ENCODE measurements at regions not wholly inside any gene's neighbourhood (a gene's known extent, or its start where the extent isn't known, plus 50 kb on each side); places are given as distances from the start of the nearest gene placed in this dataset.
"Not testable (repeated sequence)": the region's sequence is repeated elsewhere in the genome, so short reads cannot be mapped to it uniquely, and the experiment has no call there.

GRCh38 chr1:233722212-233722979 is 108.5 kb downstream of the KCNK1 start:
- H3K27me3 Mint-ChIP-seq = no peaks in the 10 kb centered on the region
- no peak overlapping the region for H3K27ac Mint-ChIP-seq
- CTCF ChIA-PET = no interaction called here
- no peaks in the 10 kb centered on the region for H3K36me3 Mint-ChIP-seq
- no peaks in the 10 kb centered on the region for H3K9me3 Mint-ChIP-seq (ENCODE audit: low read depth)
- DNase-seq = no peak
- ATAC-seq = no peak
- H3K4me1 Mint-ChIP-seq = no peaks in the 10 kb centered on the region
- H3K4me3 Mint-ChIP-seq = no peak overlapping the region

GRCh38 chr1:233723387-233723786 is 109.5 kb downstream of the KCNK1 start:
- CTCF ChIA-PET = interaction anchor here (0.6 to 0.7 kb wide), 2 partner anchors 9 to 1586 kb away, joined by 3 read pairs; no protein-coding TSS in a partner anchor
- Mint-ChIP-seq H3K27ac (no peak overlapping the region), H3K36me3 (no peaks in the 10 kb centered on the region), H3K9me3 (ENCODE audit: low read depth) (no peaks in the 10 kb centered on the region), H3K27me3 (no peaks in the 10 kb centered on the region), H3K4me1 (no peaks in the 10 kb centered on the region), H3K4me3 (no peak overlapping the region)
- DNase-seq (no peak), ATAC-seq (no peak)

- H3K27me3 Mint-ChIP-seq; H3K4me3 Mint-ChIP-seq; H3K27ac Mint-ChIP-seq; ATAC-seq; H3K9me3 Mint-ChIP-seq (ENCODE audit: low read depth); DNase-seq; CTCF ChIA-PET; H3K36me3 Mint-ChIP-seq; H3K4me1 Mint-ChIP-seq: not testable (repeated sequence)
These were observed 110.3 kb downstream of the KCNK1 start for GRCh38 chr1:233724131-233724631.

GRCh38 chr1:233725423-233725822 is 111.5 kb downstream of the KCNK1 start:
- no peak for ATAC-seq
- no peak for DNase-seq
- no peaks in the 10 kb centered on the region for H3K36me3 Mint-ChIP-seq
- H3K27ac Mint-ChIP-seq = no peak overlapping the region
- CTCF ChIA-PET = no interaction called here
- H3K27me3 Mint-ChIP-seq = no peaks in the 10 kb centered on the region
- no peak overlapping the region for H3K4me3 Mint-ChIP-seq
- no peaks in the 10 kb centered on the region for H3K4me1 Mint-ChIP-seq
- no peaks in the 10 kb centered on the region for H3K9me3 Mint-ChIP-seq (ENCODE audit: low read depth)

- CTCF ChIA-PET = no interaction called here
These were observed 114.8 kb downstream of the KCNK1 start for GRCh38 chr1:233728721-233729120.

GRCh38 chr1:233730380-233730779 is 116.5 kb downstream of the KCNK1 start:
- H3K27me3 Mint-ChIP-seq = no peaks in the 10 kb centered on the region
- no peak overlapping the region for H3K27ac Mint-ChIP-seq
- ATAC-seq (no peak), DNase-seq (no peak)
- H3K4me1 Mint-ChIP-seq = no peaks in the 10 kb centered on the region
- CTCF ChIA-PET = no interaction called here
- H3K4me3 Mint-ChIP-seq = no peak overlapping the region
- H3K9me3 Mint-ChIP-seq (ENCODE audit: low read depth) = no peaks in the 10 kb centered on the region
- H3K36me3 Mint-ChIP-seq = no peaks in the 10 kb centered on the region

More at GRCh38 chr1:233728721-233729120, 114.8 kb downstream of the KCNK1 start:
- Mint-ChIP-seq H3K4me1 (no peaks in the 10 kb centered on the region), H3K27ac (no peak overlapping the region), H3K4me3 (no peak overlapping the region), H3K27me3 (no peaks in the 10 kb centered on the region), H3K36me3 (no peaks in the 10 kb centered on the region), H3K9me3 (ENCODE audit: low read depth) (no peaks in the 10 kb centered on the region)
- DNase-seq (no peak), ATAC-seq (no peak)

- no peak overlapping the region for H3K4me3 Mint-ChIP-seq
- no peaks in the 10 kb centered on the region for H3K9me3 Mint-ChIP-seq (ENCODE audit: low read depth)
- DNase-seq = no peak
- H3K27ac Mint-ChIP-seq = no peak overlapping the region
- CTCF ChIA-PET = no interaction called here
- no peaks in the 10 kb centered on the region for H3K27me3 Mint-ChIP-seq
- no peaks in the 10 kb centered on the region for H3K4me1 Mint-ChIP-seq
- no peak for ATAC-seq
- H3K36me3 Mint-ChIP-seq = no peaks in the 10 kb centered on the region
These were observed 116.9 kb downstream of the KCNK1 start for GRCh38 chr1:233730809-233731208.

- Mint-ChIP-seq H3K9me3 (ENCODE audit: low read depth) (no peaks in the 10 kb centered on the region), H3K27me3 (peaks cover 4% of the 10 kb centered on the region), H3K36me3 (no peaks in the 10 kb centered on the region), H3K27ac (no peak overlapping the region), H3K4me3 (no peak overlapping the region), H3K4me1 (no peaks in the 10 kb centered on the region)
- ATAC-seq (no peak), DNase-seq (no peak)
- CTCF ChIA-PET = interaction anchor here (1.1 kb wide), 1 partner anchor 9 kb away, joined by 3 read pairs; no protein-coding TSS in a partner anchor
These were observed 118.3 kb downstream of the KCNK1 start for GRCh38 chr1:233732206-233732605.

GRCh38 chr1:233734456-233734855 is 120.5 kb downstream of the KCNK1 start:
- CTCF ChIA-PET = interaction anchor here (1.3 kb wide), 1 partner anchor 94 kb away, joined by 3 read pairs; no protein-coding TSS in a partner anchor
- Mint-ChIP-seq H3K36me3 (no peaks in the 10 kb centered on the region), H3K4me1 (no peaks in the 10 kb centered on the region), H3K9me3 (ENCODE audit: low read depth) (no peaks in the 10 kb centered on the region), H3K4me3 (no peak overlapping the region), H3K27ac (no peak overlapping the region), H3K27me3 (peaks cover 4% of the 10 kb centered on the region)
- ATAC-seq = no peak
- DNase-seq = no peak

- Mint-ChIP-seq H3K27me3 (peaks cover 4% of the 10 kb centered on the region), H3K4me1 (no peaks in the 10 kb centered on the region), H3K9me3 (ENCODE audit: low read depth) (no peaks in the 10 kb centered on the region), H3K36me3 (no peaks in the 10 kb centered on the region), H3K4me3 (no peak overlapping the region), H3K27ac (no peak overlapping the region)
- ATAC-seq (no peak), DNase-seq (no peak)
- CTCF ChIA-PET = no interaction called here
These were observed 121.4 kb downstream of the KCNK1 start for GRCh38 chr1:233735331-233735730.

GRCh38 chr1:233735847-233736246 is 121.9 kb downstream of the KCNK1 start:
- ATAC-seq (no peak), DNase-seq (no peak)
- Mint-ChIP-seq H3K36me3 (no peaks in the 10 kb centered on the region), H3K27me3 (peaks cover 4% of the 10 kb centered on the region), H3K4me3 (no peak overlapping the region), H3K27ac (no peak overlapping the region), H3K4me1 (no peaks in the 10 kb centered on the region), H3K9me3 (ENCODE audit: low read depth) (no peaks in the 10 kb centered on the region)
- CTCF ChIA-PET = no interaction called here

- CTCF ChIA-PET = no interaction called here
- Mint-ChIP-seq H3K4me3 (no peak overlapping the region), H3K27ac (no peak overlapping the region)
These were observed 123.4 kb downstream of the KCNK1 start for GRCh38 chr1:233737341-233737740.

GRCh38 chr1:233738396-233738795 is 124.5 kb downstream of the KCNK1 start:
- Mint-ChIP-seq H3K9me3 (ENCODE audit: low read depth) (no peaks in the 10 kb centered on the region), H3K4me3 (no peak overlapping the region), H3K27me3 (peaks cover 7% of the 10 kb centered on the region), H3K27ac (no peak overlapping the region), H3K4me1 (no peaks in the 10 kb centered on the region), H3K36me3 (no peaks in the 10 kb centered on the region)
- CTCF ChIA-PET = no interaction called here
- ATAC-seq (no peak), DNase-seq (no peak)

More at GRCh38 chr1:233737341-233737740, 123.4 kb downstream of the KCNK1 start:
- no peaks in the 10 kb centered on the region for H3K4me1 Mint-ChIP-seq
- no peak for ATAC-seq
- no peaks in the 10 kb centered on the region for H3K9me3 Mint-ChIP-seq (ENCODE audit: low read depth)
- peaks cover 4% of the 10 kb centered on the region for H3K27me3 Mint-ChIP-seq
- no peaks in the 10 kb centered on the region for H3K36me3 Mint-ChIP-seq
- no peak for DNase-seq

- Mint-ChIP-seq H3K4me1 (no peaks in the 10 kb centered on the region), H3K27ac (no peak overlapping the region), H3K9me3 (ENCODE audit: low read depth) (no peaks in the 10 kb centered on the region), H3K36me3 (no peaks in the 10 kb centered on the region), H3K27me3 (peaks cover 7% of the 10 kb centered on the region), H3K4me3 (no peak overlapping the region)
- no peak for ATAC-seq
- CTCF ChIA-PET = no interaction called here
- no peak for DNase-seq
These were observed 124.9 kb downstream of the KCNK1 start for GRCh38 chr1:233738850-233739249.

All from activated CD8-positive, alpha-beta memory T cell treated with anti-CD3 and anti-CD28 coated beads, Interleukin-2, amount 10 ng/mL, durations not matched to agents 7 days and 5 days (primary cell).